ENCODE measurements at regions not wholly inside any gene's neighbourhood (a gene's known extent, or its start where the extent isn't known, plus 50 kb on each side); places are given as distances from the start of the nearest gene placed in this dataset.

DNA sequence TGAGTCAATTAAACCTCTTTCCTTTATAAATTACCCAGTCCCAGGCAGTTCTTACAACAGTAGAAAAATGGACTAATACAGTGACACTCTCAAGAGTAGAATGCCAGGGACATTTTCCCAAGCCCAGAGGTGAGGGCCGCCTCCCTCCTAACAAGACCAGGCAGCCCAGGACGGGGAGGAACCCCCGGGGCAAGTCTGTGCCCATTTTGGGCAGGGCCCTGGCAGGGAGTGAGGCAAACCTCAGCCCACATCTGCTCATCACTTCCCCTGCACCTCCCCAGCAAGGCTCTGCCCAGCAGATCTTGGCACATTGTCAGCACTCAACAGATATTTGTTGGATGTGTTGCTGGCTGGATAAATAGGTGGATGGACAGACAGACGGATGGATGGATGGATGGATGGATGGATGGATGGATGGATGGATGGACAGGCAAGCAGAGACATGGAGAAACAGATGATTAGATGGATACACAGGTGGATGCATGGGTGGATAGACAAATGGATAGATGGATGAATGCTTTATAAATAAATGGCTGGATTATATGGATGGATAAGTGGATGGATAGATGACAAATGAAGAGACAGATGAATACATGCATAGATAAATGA, 271.3 kb downstream of the PARN start:
- Histone ChIP-seq H3K27ac (ENCODE audit: low read depth, low read length) (no peak overlapping the region), H3K9ac (ENCODE audit: low read length) (no peak overlapping the region), H4K8ac (ENCODE audit: low read depth, low read length) (no peak overlapping the region), H3K23ac (ENCODE audit: low read length) (no peak overlapping the region), H2BK15ac (replicated peaks; ENCODE audit: low read depth) (no peak overlapping the region), H2BK120ac (ENCODE audit: low read depth, low read length) (no peak overlapping the region), H2AK5ac (ENCODE audit: low read length) (no peak overlapping the region), H3K36me3 (ENCODE audit: control insufficient read depth, insufficient read depth, low read length) (no peaks in the 10 kb centered on the region), H3K4me1 (ENCODE audit: control insufficient read depth, low read depth, low read length) (peaks cover 4% of the 10 kb centered on the region), H3K4ac (ENCODE audit: low read depth, low read length) (no peak overlapping the region), H3K27me3 (ENCODE audit: insufficient read depth, low read length, poor library complexity) (no peaks in the 10 kb centered on the region), H2BK5ac (ENCODE audit: low read length) (no peak overlapping the region), H3K56ac (ENCODE audit: low read length) (no peak overlapping the region), H4K5ac (ENCODE audit: low read length) (no peak overlapping the region), H3K4me2 (ENCODE audit: low read length) (no peak overlapping the region), H3K18ac (ENCODE audit: low read length) (no peak overlapping the region), H3K79me2 (ENCODE audit: control insufficient read depth, insufficient read depth, low read length) (no peaks in the 10 kb centered on the region), H3K79me1 (ENCODE audit: low read length) (no peaks in the 10 kb centered on the region), H3K4me3 (ENCODE audit: low read length) (no peak overlapping the region)
- no peak for DNase-seq
- WGBS (ENCODE audit: extremely low coverage, insufficient coverage, low lambda C conversion rate), result no CpG with 5 or more reads among the region's 4 CpGs

DNA sequence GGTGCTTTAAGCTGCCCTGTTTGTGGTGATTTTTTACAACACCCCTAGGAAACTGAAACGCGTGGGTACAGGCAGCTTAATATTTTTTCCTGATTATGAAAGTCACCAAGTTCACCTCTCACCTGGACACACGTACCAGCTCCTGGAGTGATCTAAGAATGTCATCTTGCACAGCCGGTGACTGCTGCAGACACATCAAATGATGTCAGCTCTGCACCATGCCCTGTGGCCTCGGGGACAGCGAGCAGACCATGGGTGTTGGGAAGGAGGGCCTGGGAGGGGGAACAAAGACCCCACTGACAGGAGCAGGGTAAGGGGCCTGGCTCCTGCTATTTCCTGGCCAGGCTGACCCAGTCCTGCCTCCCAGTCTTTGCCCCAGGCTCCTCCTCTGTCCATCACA, 272.7 kb downstream of the PARN start:
- no peak overlapping the region for H4K8ac ChIP-seq (ENCODE audit: low read depth, low read length)
- no peak overlapping the region for H3K4me3 ChIP-seq (ENCODE audit: low read length)
- H3K56ac ChIP-seq (ENCODE audit: low read length), result no peak overlapping the region
- no peak overlapping the region for H3K27ac ChIP-seq (ENCODE audit: low read depth, low read length)
- H3K23ac ChIP-seq (ENCODE audit: low read length), result no peak overlapping the region
- no peak overlapping the region for H2BK15ac ChIP-seq (replicated peaks; ENCODE audit: low read depth)
- no CpG with 5 or more reads among the region's 6 CpGs for WGBS (ENCODE audit: extremely low coverage, insufficient coverage, low lambda C conversion rate)
- H3K9ac ChIP-seq (ENCODE audit: low read length), result no peak overlapping the region
- no peaks in the 10 kb centered on the region for H3K27me3 ChIP-seq (ENCODE audit: insufficient read depth, low read length, poor library complexity)
- H2AK5ac ChIP-seq (ENCODE audit: low read length), result no peak overlapping the region
- no peak for DNase-seq
- no peaks in the 10 kb centered on the region for H3K79me2 ChIP-seq (ENCODE audit: control insufficient read depth, insufficient read depth, low read length)
- H3K4me1 ChIP-seq (ENCODE audit: control insufficient read depth, low read depth, low read length), result peaks cover 4% of the 10 kb centered on the region
- H3K79me1 ChIP-seq (ENCODE audit: low read length), result no peaks in the 10 kb centered on the region
- H3K36me3 ChIP-seq (ENCODE audit: control insufficient read depth, insufficient read depth, low read length), result no peaks in the 10 kb centered on the region
- H3K4me2 ChIP-seq (ENCODE audit: low read length), result no peak overlapping the region
- no peak overlapping the region for H2BK5ac ChIP-seq (ENCODE audit: low read length)
- H4K5ac ChIP-seq (ENCODE audit: low read length), result no peak overlapping the region
- no peak overlapping the region for H2BK120ac ChIP-seq (ENCODE audit: low read depth, low read length)
- no peak overlapping the region for H3K18ac ChIP-seq (ENCODE audit: low read length)
- no peak overlapping the region for H3K4ac ChIP-seq (ENCODE audit: low read depth, low read length)

DNA sequence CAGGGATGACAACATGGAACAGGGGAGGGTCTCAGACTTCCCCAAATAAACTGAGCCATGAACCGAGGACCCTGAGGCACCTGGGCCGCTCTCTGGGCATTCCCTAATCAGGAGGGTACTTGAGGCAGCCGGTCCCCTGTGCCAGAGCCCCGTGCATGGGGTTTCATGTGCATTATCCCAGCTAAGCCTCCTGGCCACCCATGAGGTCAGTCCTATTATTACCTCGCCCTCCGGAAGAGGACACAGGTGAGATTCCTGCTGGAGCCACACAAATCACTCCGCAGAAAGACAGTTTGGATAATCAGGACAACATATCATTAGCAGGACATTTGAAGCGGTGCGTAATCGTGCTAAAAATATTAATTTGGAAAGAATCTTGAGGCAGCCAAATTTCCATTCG, 274.0 kb downstream of the PARN start:
- Histone ChIP-seq H2BK5ac (ENCODE audit: low read length) (no peak overlapping the region), H3K4me3 (ENCODE audit: low read length) (no peak overlapping the region), H2BK120ac (ENCODE audit: low read depth, low read length) (no peak overlapping the region), H3K23ac (ENCODE audit: low read length) (no peak overlapping the region), H3K79me1 (ENCODE audit: low read length) (no peaks in the 10 kb centered on the region), H3K4me2 (ENCODE audit: low read length) (no peak overlapping the region), H3K18ac (ENCODE audit: low read length) (no peak overlapping the region), H4K5ac (ENCODE audit: low read length) (no peak overlapping the region), H3K27me3 (ENCODE audit: insufficient read depth, low read length, poor library complexity) (no peaks in the 10 kb centered on the region), H3K9ac (ENCODE audit: low read length) (no peak overlapping the region), H3K4me1 (ENCODE audit: control insufficient read depth, low read depth, low read length) (peaks cover 4% of the 10 kb centered on the region), H4K8ac (ENCODE audit: low read depth, low read length) (no peak overlapping the region), H3K27ac (ENCODE audit: low read depth, low read length) (no peak overlapping the region), H3K56ac (ENCODE audit: low read length) (no peak overlapping the region), H3K36me3 (ENCODE audit: control insufficient read depth, insufficient read depth, low read length) (no peaks in the 10 kb centered on the region), H2AK5ac (ENCODE audit: low read length) (no peak overlapping the region), H2BK15ac (replicated peaks; ENCODE audit: low read depth) (no peak overlapping the region), H3K4ac (ENCODE audit: low read depth, low read length) (no peak overlapping the region), H3K79me2 (ENCODE audit: control insufficient read depth, insufficient read depth, low read length) (no peaks in the 10 kb centered on the region)
- DNase-seq, result no peak
- no CpG with 5 or more reads among the region's 11 CpGs for WGBS (ENCODE audit: extremely low coverage, insufficient coverage, low lambda C conversion rate)

DNA sequence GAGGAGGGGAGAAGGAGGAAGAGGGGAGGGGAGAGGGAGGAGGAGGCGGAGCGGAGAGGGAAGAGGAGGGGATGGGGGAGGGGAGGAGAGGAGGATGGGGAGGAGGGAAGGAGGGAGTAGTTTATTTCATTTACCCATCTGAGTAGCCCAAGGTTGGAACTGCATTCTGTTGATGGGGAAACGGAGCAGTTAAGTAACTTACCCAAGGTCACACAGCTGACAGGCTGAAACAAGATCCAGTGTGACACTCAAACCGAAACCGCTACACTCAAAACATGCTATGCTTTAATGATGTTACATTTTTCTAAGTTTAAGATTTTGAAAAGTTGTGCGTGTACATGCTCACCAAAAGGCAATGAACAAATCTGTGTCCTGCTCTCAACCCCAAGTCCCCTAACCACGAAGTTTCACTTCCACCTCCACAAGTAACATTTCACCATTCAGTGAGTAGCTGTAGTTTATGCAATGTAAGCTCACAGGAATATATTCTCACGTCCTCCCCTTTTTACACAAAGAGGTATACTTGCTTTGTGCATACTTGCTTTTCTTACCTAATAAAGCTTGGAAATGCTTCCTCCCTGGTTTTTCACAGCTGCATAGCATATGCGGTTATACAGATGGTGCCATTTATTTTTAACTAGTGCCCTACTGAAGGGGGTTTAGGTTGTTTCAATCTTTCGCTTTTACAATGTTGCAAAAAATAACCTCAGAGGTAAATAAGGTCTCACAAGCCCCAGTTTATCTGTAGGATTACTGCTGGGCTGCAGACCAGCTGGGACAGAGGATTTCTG, 275.3 kb downstream of the PARN start:
- Histone ChIP-seq H3K27me3 (ENCODE audit: insufficient read depth, low read length, poor library complexity) (no peaks in the 10 kb centered on the region), H3K36me3 (ENCODE audit: control insufficient read depth, insufficient read depth, low read length) (no peaks in the 10 kb centered on the region), H3K56ac (ENCODE audit: low read length) (peak overlapping the region; percentile 25), H2BK15ac (replicated peaks; ENCODE audit: low read depth) (no peak overlapping the region), H3K18ac (ENCODE audit: low read length) (no peak overlapping the region), H3K79me2 (ENCODE audit: control insufficient read depth, insufficient read depth, low read length) (no peaks in the 10 kb centered on the region), H3K79me1 (ENCODE audit: low read length) (no peaks in the 10 kb centered on the region), H3K4me1 (ENCODE audit: control insufficient read depth, low read depth, low read length) (peaks cover 4% of the 10 kb centered on the region), H3K9ac (ENCODE audit: low read length) (no peak overlapping the region), H3K4ac (ENCODE audit: low read depth, low read length) (no peak overlapping the region), H4K8ac (ENCODE audit: low read depth, low read length) (no peak overlapping the region), H3K27ac (ENCODE audit: low read depth, low read length) (no peak overlapping the region), H2AK5ac (ENCODE audit: low read length) (no peak overlapping the region), H2BK120ac (ENCODE audit: low read depth, low read length) (no peak overlapping the region), H3K23ac (ENCODE audit: low read length) (no peak overlapping the region), H3K4me3 (ENCODE audit: low read length) (no peak overlapping the region), H4K5ac (ENCODE audit: low read length) (no peak overlapping the region), H2BK5ac (ENCODE audit: low read length) (no peak overlapping the region), H3K4me2 (ENCODE audit: low read length) (no peak overlapping the region)
- DNase-seq, result no peak
- no CpG with 5 or more reads among the region's 10 CpGs for WGBS (ENCODE audit: extremely low coverage, insufficient coverage, low lambda C conversion rate)

DNA sequence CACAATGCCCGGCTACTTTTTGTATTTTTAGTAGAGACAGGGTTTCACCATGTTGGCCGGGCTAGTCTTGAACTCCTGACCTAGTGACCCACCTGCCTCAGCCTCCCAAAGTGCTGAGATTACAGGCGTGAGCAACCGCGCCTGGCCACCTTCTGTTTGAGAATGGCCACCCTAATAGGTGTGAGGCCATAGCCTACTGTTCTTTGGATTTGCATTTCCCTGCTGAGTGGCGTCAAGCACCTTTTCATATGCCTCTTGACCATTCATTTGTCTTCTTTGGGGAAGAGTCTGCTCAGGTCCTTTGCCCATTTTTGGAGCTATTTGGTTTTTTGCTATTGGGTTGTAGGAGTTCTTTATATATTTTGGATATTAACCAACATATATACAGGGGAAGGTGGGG, 276.7 kb downstream of the PARN start:
- no peaks in the 10 kb centered on the region for H3K79me1 ChIP-seq (ENCODE audit: low read length)
- no CpG with 5 or more reads among the region's 6 CpGs for WGBS (ENCODE audit: extremely low coverage, insufficient coverage, low lambda C conversion rate)
- no peak overlapping the region for H4K8ac ChIP-seq (ENCODE audit: low read depth, low read length)
- H3K4me2 ChIP-seq (ENCODE audit: low read length), result no peak overlapping the region
- no peak overlapping the region for H3K9ac ChIP-seq (ENCODE audit: low read length)
- H3K4ac ChIP-seq (ENCODE audit: low read depth, low read length), result no peak overlapping the region
- no peak overlapping the region for H2BK15ac ChIP-seq (replicated peaks; ENCODE audit: low read depth)
- peak; percentile 25 for DNase-seq
- no peak overlapping the region for H4K5ac ChIP-seq (ENCODE audit: low read length)
- peaks cover 4% of the 10 kb centered on the region for H3K4me1 ChIP-seq (ENCODE audit: control insufficient read depth, low read depth, low read length)
- no peak overlapping the region for H2BK120ac ChIP-seq (ENCODE audit: low read depth, low read length)
- H3K27ac ChIP-seq (ENCODE audit: low read depth, low read length), result no peak overlapping the region
- no peak overlapping the region for H2AK5ac ChIP-seq (ENCODE audit: low read length)
- H3K4me3 ChIP-seq (ENCODE audit: low read length), result no peak overlapping the region
- no peak overlapping the region for H3K23ac ChIP-seq (ENCODE audit: low read length)
- no peaks in the 10 kb centered on the region for H3K79me2 ChIP-seq (ENCODE audit: control insufficient read depth, insufficient read depth, low read length)
- H3K56ac ChIP-seq (ENCODE audit: low read length), result no peak overlapping the region
- no peaks in the 10 kb centered on the region for H3K36me3 ChIP-seq (ENCODE audit: control insufficient read depth, insufficient read depth, low read length)
- H3K27me3 ChIP-seq (ENCODE audit: insufficient read depth, low read length, poor library complexity), result no peaks in the 10 kb centered on the region
- no peak overlapping the region for H2BK5ac ChIP-seq (ENCODE audit: low read length)
- H3K18ac ChIP-seq (ENCODE audit: low read length), result no peak overlapping the region
